PC-3 (cell line): ENCODE measurements at regions not wholly inside any gene's neighbourhood (a gene's known extent, or its start where the extent isn't known, plus 50 kb on each side); places are given as distances from the start of the nearest gene placed in this dataset.

Experiments
- ATAC-seq: fragments of 200-7000 bp; cut with Tn5 transposase; 2 replicates; pipeline ENCODE4 v1.9.1; 2020; ENCODE audit warnings: mild to moderate bottlenecking, moderate library complexity
- BruUV-seq: library from RNA; stranded (reverse); fragments of 400-500 nt; replicated peaks from 2 replicates; lab custom pipeline; 2021; lab: Mats Ljungman, UMichigan
- CTCF ChIA-PET: fragments of 300-600 bp; sonication (Branson Sonifier 250); formaldehyde crosslinking; loops from one replicate; lab custom pipeline; 2022; ENCODE audit warnings: antibody characterized with exemption; lab: Charles Lee
- POLR2A ChIA-PET: fragments of 300-600 bp; sonication (Branson Sonifier 250); formaldehyde crosslinking; loops from one replicate; lab custom pipeline; 2022; ENCODE audit warnings: antibody characterized with exemption; ENCODE audit not compliant: unreplicated experiment; lab: Charles Lee
- DNase-seq: peaks from one replicate; pipeline ENCODE4 v3.0.0-alpha.2; 2015
- H2AFZ ChIP-seq: fragments of 300-600 bp; sonication (generic); 2 replicates; pipeline ENCODE4 v1.6.0; 2016; ENCODE audit warnings: antibody characterized with exemption, low read length
- H3F3A ChIP-seq: fragments of 300-600 bp; sonication (generic); one replicate; pipeline ENCODE4 v1.6.0; 2017; ENCODE audit warnings: antibody characterized with exemption, low read length, control low read depth, mild to moderate bottlenecking; ENCODE audit not compliant: unreplicated experiment
- H3K27ac ChIP-seq: fragments of 300-600 bp; sonication (generic); 2 replicates; pipeline ENCODE4 v1.5.1; 2016; ENCODE audit warnings: mild to moderate bottlenecking, low read length
- H3K27me3 ChIP-seq: fragments of 300-600 bp; sonication (generic); 2 replicates; pipeline ENCODE4 v1.6.1; 2016; ENCODE audit warnings: low read length, mixed read lengths
- H3K36me3 ChIP-seq: fragments of 300-600 bp; sonication (generic); 2 replicates; pipeline ENCODE4 v1.6.1; 2016; ENCODE audit warnings: low read depth, mixed run types, low read length, mixed read lengths
- H3K4me1 ChIP-seq: fragments of 300-600 bp; sonication (generic); 2 replicates; pipeline ENCODE4 v1.5.1; 2016; ENCODE audit warnings: low read length; ENCODE audit not compliant: insufficient read depth
- H3K4me2 ChIP-seq: fragments of 300-600 bp; sonication (generic); 2 replicates; pipeline ENCODE4 v1.6.0; 2016; ENCODE audit warnings: low read length
- H3K4me3 ChIP-seq: fragments of 300-600 bp; sonication (generic); 2 replicates; pipeline ENCODE4 v1.5.1; 2016; ENCODE audit warnings: mild to moderate bottlenecking, low read length, mixed read lengths
- H3K79me2 ChIP-seq: fragments of 300-600 bp; sonication (generic); 2 replicates; pipeline ENCODE4 v1.6.1; 2017; ENCODE audit warnings: low read length, mixed read lengths
- H3K9ac ChIP-seq: fragments of 300-600 bp; sonication (generic); 2 replicates; pipeline ENCODE4 v1.6.0; 2016; ENCODE audit warnings: mild to moderate bottlenecking, low read length
- H3K9me2 ChIP-seq: fragments of 300-600 bp; sonication (generic); replicated peaks from 2 replicates; pipeline ENCODE4 v1.6.1; 2016; ENCODE audit warnings: mixed run types, low read length, mixed read lengths
- H3K9me3 ChIP-seq: fragments of 300-600 bp; sonication (generic); 2 replicates; pipeline ENCODE4 v1.6.1; 2016; ENCODE audit warnings: low read length, mixed read lengths
- H4K20me1 ChIP-seq: fragments of 300-600 bp; sonication (generic); 2 replicates; pipeline ENCODE4 v1.6.1; 2016; ENCODE audit warnings: low read length, mixed read lengths
- EZH2 ChIP-seq: fragments of 300-600 bp; sonication (generic); IDR thresholded peaks from one replicate; pipeline ENCODE4 v1.6.1; 2017; ENCODE audit warnings: antibody characterized with exemption, mild to moderate bottlenecking, low read length; ENCODE audit not compliant: unreplicated experiment
- EZH2phosphoT487 ChIP-seq: fragments of 300-600 bp; sonication (generic); IDR thresholded peaks from 2 replicates; pipeline ENCODE4 v1.6.1; 2018; ENCODE audit warnings: mild to moderate bottlenecking, antibody characterized with exemption, low read length, borderline replicate concordance
- intact Hi-C: fragments of 100-400 bp; cut with micrococcal nuclease; formaldehyde crosslinking; loops from 2 replicates; pipeline ENCODE4 v1.9.0; 2023
- TF ChIP-seq, protein P1 (sequence below): fragments of 300-600 bp; sonication (generic); conservative IDR thresholded peaks from 2 replicates; pipeline ENCODE4 v1.5.1; 2017; ENCODE audit warnings: antibody characterized with exemption, low read depth, mild to moderate bottlenecking, low read length

DNA sequence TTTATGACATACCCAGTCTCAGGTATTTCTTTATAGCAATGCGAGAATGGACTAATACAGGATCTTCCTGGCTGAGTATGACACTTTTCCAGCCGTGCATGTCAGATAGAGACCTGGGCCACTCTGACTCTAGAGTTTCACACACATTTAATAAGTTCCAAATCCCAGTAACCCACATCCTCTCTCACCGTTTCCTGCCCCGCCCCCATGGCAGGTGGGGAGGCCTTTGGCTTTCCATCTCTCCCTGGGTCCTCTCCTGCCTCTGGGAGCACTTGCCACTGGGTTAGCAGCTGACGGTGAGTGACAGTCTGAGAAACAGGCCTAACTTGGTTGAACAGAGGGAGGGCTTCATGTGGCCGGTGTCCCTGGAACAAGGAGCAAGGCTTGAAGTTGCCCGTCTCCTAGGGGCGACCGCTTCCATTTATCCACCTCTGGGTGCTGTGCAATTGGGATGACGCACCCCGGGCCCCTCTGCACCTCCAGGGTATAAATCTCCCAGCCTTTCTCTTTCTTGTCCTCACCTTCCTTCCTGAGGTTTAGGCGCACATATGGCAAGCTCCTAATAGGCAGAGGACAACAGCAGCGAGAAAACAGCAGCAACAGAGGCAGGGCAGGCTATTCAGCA lies 152.7 kb upstream of the HDAC4 start:
- H3K79me2 ChIP-seq: no peaks in the 10 kb centered on the region
- no peak overlapping the region for H3K27ac ChIP-seq
- ChIA-PET CTCF (no interaction called here), POLR2A (no interaction called here)
- BruUV-seq: no TSS peak
- H3K4me2 ChIP-seq: no peak overlapping the region
- TF ChIP-seq EZH2phosphoT487: no peak
- TF ChIP-seq EZH2: no peak
- TF ChIP-seq, protein P1, sequence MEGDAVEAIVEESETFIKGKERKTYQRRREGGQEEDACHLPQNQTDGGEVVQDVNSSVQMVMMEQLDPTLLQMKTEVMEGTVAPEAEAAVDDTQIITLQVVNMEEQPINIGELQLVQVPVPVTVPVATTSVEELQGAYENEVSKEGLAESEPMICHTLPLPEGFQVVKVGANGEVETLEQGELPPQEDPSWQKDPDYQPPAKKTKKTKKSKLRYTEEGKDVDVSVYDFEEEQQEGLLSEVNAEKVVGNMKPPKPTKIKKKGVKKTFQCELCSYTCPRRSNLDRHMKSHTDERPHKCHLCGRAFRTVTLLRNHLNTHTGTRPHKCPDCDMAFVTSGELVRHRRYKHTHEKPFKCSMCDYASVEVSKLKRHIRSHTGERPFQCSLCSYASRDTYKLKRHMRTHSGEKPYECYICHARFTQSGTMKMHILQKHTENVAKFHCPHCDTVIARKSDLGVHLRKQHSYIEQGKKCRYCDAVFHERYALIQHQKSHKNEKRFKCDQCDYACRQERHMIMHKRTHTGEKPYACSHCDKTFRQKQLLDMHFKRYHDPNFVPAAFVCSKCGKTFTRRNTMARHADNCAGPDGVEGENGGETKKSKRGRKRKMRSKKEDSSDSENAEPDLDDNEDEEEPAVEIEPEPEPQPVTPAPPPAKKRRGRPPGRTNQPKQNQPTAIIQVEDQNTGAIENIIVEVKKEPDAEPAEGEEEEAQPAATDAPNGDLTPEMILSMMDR: no peak
- H3K9me3 ChIP-seq: no peaks in the 10 kb centered on the region
- intact Hi-C loops: no loop called here
- H2AFZ ChIP-seq: no peak overlapping the region
- H3K9ac ChIP-seq: no peak overlapping the region
- H3K4me1 ChIP-seq: peaks cover under 1% of the 10 kb centered on the region; the same call in 1 of the 2 replicates
- no peaks in the 10 kb centered on the region for H3K9me2 ChIP-seq
- H3K27me3 ChIP-seq: peaks cover 36% of the 10 kb centered on the region
- H3K36me3 ChIP-seq: no peaks in the 10 kb centered on the region
- DNase-seq: no peak
- no peak overlapping the region for H3K4me3 ChIP-seq
- ATAC-seq: no peak
- no peaks in the 10 kb centered on the region for H3F3A ChIP-seq
- no peaks in the 10 kb centered on the region for H4K20me1 ChIP-seq

- TF ChIP-seq, protein P1: no peak
- TF ChIP-seq EZH2 (no peak), EZH2phosphoT487 (no peak)
- H3K9me2 ChIP-seq: no peaks in the 10 kb centered on the region
- H3K9ac ChIP-seq: no peak overlapping the region
Measured at GRCh38 chr2:239552213-239552926, 151.6 kb upstream of the HDAC4 start.

GRCh38 chr2:239551206-239551605 lies 150.4 kb upstream of the HDAC4 start:
- H3K9me3 ChIP-seq: no peaks in the 10 kb centered on the region
- H3K4me2 ChIP-seq: no peak overlapping the region
- H3K79me2 ChIP-seq: no peaks in the 10 kb centered on the region
- no peak overlapping the region for H3K27ac ChIP-seq
- H3K27me3 ChIP-seq: peaks cover 36% of the 10 kb centered on the region
- no peak overlapping the region for H2AFZ ChIP-seq
- no peaks in the 10 kb centered on the region for H3K36me3 ChIP-seq
- TF ChIP-seq, protein P1: no peak
- TF ChIP-seq EZH2: no peak
- no peak for TF ChIP-seq EZH2phosphoT487
- H3K4me1 ChIP-seq: peaks cover 4% of the 10 kb centered on the region; the same call in 1 of the 2 replicates
- ChIA-PET CTCF (no interaction called here), POLR2A (no interaction called here)
- no peak overlapping the region for H3K4me3 ChIP-seq
- H3K9ac ChIP-seq: no peak overlapping the region
- no peaks in the 10 kb centered on the region for H3F3A ChIP-seq
- no peaks in the 10 kb centered on the region for H3K9me2 ChIP-seq
- no peaks in the 10 kb centered on the region for H4K20me1 ChIP-seq
- DNase-seq (no peak), ATAC-seq (no peak)
- BruUV-seq: no TSS peak
- intact Hi-C loops: no loop called here

More at GRCh38 chr2:239552213-239552926, 151.6 kb upstream of the HDAC4 start:
- POLR2A ChIA-PET: no interaction called here
- H3K4me2 ChIP-seq: no peak overlapping the region
- no peaks in the 10 kb centered on the region for H3K36me3 ChIP-seq
- H3K9me3 ChIP-seq: no peaks in the 10 kb centered on the region
- no peak overlapping the region for H3K4me3 ChIP-seq
- no peaks in the 10 kb centered on the region for H3K79me2 ChIP-seq
- H4K20me1 ChIP-seq: no peaks in the 10 kb centered on the region
- H3K4me1 ChIP-seq: peaks cover 4% of the 10 kb centered on the region; the same call in 1 of the 2 replicates
- ATAC-seq: no peak
- CTCF ChIA-PET: no interaction called here
- H3K27ac ChIP-seq: no peak overlapping the region
- H3F3A ChIP-seq: no peaks in the 10 kb centered on the region
- peaks cover 32% of the 10 kb centered on the region for H3K27me3 ChIP-seq
- DNase-seq: no peak
- BruUV-seq: no TSS peak
- intact Hi-C loops: no loop called here
- H2AFZ ChIP-seq: no peak overlapping the region
